ENCODE measurements at regions not wholly inside any gene's neighbourhood (a gene's known extent, or its start where the extent isn't known, plus 50 kb on each side); places are given as distances from the start of the nearest gene placed in this dataset.

DNA sequence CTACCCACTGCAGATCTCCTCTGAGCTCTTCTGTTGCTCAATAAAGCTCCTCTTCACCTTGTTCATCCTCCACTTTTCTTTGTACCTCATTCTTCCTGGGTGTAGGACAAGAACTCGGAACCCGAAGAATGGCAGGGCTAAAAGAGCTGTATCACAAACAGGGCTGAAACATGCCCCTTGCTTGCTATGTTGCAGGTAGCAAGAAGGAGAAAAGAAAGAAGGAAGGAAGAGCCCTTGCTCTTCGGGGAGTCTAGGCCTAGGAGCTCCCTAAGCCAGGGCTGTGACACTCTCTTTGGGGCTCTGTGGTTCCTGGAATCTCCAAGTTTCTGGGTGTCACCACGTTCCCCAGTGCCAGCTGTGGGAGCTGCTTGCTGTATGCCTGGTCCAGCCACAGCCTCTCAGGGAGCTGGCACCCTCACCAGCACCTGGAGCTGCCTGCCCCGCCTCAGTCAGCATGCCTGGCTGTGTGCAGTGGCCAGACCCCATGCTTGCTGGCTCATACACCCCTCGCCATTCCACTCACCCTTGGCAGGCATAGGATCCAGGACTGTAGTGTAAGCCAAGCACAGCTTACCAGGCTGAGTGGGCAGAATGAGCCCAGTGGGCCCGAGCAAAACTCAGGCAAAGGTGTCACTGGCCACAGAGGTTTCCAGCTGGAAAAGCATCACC is 274.8 kb upstream of the ADRA1B start:
- TF ChIP-seq TAF1 (IDR thresholded peaks at IDR 0.05; ENCODE audit: borderline replicate concordance, insufficient read depth, low read length) (no peak), SIN3A (IDR thresholded peaks at IDR 0.05; ENCODE audit: borderline replicate concordance, insufficient read depth, low read length) (no peak), FOXP2 (optimal IDR thresholded peaks at IDR 0.05; ENCODE audit: borderline replicate concordance, extremely low read depth, extremely low read length, insufficient read depth) (no peak), POLR2AphosphoS5 (IDR thresholded peaks at IDR 0.05; ENCODE audit: low read depth, low read length) (no peak)
- TF ChIP-seq, protein P1, sequence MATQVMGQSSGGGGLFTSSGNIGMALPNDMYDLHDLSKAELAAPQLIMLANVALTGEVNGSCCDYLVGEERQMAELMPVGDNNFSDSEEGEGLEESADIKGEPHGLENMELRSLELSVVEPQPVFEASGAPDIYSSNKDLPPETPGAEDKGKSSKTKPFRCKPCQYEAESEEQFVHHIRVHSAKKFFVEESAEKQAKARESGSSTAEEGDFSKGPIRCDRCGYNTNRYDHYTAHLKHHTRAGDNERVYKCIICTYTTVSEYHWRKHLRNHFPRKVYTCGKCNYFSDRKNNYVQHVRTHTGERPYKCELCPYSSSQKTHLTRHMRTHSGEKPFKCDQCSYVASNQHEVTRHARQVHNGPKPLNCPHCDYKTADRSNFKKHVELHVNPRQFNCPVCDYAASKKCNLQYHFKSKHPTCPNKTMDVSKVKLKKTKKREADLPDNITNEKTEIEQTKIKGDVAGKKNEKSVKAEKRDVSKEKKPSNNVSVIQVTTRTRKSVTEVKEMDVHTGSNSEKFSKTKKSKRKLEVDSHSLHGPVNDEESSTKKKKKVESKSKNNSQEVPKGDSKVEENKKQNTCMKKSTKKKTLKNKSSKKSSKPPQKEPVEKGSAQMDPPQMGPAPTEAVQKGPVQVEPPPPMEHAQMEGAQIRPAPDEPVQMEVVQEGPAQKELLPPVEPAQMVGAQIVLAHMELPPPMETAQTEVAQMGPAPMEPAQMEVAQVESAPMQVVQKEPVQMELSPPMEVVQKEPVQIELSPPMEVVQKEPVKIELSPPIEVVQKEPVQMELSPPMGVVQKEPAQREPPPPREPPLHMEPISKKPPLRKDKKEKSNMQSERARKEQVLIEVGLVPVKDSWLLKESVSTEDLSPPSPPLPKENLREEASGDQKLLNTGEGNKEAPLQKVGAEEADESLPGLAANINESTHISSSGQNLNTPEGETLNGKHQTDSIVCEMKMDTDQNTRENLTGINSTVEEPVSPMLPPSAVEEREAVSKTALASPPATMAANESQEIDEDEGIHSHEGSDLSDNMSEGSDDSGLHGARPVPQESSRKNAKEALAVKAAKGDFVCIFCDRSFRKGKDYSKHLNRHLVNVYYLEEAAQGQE (IDR thresholded peaks at IDR 0.05; ENCODE audit: insufficient read depth in 1 of 2, low read depth in 2 of 2, low read length in 2 of 2) = no peak

DNA sequence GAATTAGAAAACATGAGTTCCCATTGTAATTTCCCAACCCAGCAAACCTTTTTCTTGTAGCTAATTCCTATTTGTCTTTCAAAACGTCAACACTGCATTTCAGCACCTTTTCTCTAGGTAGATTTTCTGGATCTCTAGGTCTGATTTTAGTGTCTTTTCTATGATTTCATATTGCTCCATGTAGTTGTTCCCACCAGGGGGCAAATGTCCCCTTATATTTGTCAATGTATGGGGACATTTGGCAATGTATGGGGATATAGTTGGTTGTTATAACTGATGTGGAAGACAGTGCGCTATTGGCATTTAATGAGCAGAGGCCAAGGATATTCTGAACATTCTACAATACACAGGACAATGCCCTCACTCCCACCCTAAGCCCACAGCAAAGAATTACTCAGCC is 273.9 kb upstream of the ADRA1B start:
- TF ChIP-seq, protein P1 (IDR thresholded peaks at IDR 0.05; ENCODE audit: insufficient read depth in 1 of 2, low read depth in 2 of 2, low read length in 2 of 2) = no peak
- TF ChIP-seq SIN3A (IDR thresholded peaks at IDR 0.05; ENCODE audit: borderline replicate concordance, insufficient read depth, low read length) (no peak), FOXP2 (optimal IDR thresholded peaks at IDR 0.05; ENCODE audit: borderline replicate concordance, extremely low read depth, extremely low read length, insufficient read depth) (no peak), TAF1 (IDR thresholded peaks at IDR 0.05; ENCODE audit: borderline replicate concordance, insufficient read depth, low read length) (no peak), POLR2AphosphoS5 (IDR thresholded peaks at IDR 0.05; ENCODE audit: low read depth, low read length) (no peak)

DNA sequence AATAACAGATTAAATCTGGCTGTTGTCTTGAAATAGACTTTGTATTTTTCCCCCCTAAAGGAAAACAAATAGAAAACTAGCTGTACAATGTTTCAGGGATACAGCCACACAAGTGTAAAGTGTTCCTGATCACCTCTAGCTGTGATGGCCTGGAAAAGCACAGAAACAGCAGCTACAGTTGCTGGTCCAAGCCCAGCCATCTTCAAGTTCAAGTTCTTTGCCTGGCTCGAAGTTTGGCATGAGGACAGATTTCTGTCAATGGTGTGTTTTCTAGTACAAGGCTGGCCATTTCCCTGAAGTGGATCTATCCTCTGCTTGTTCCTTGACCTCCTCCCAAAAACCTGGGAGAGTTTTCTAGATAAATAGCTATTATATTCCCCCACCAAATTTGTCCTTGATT is 272.2 kb upstream of the ADRA1B start:
- TF ChIP-seq POLR2AphosphoS5 (IDR thresholded peaks at IDR 0.05; ENCODE audit: low read depth, low read length) (no peak), TAF1 (IDR thresholded peaks at IDR 0.05; ENCODE audit: borderline replicate concordance, insufficient read depth, low read length) (no peak), SIN3A (IDR thresholded peaks at IDR 0.05; ENCODE audit: borderline replicate concordance, insufficient read depth, low read length) (no peak)

DNA sequence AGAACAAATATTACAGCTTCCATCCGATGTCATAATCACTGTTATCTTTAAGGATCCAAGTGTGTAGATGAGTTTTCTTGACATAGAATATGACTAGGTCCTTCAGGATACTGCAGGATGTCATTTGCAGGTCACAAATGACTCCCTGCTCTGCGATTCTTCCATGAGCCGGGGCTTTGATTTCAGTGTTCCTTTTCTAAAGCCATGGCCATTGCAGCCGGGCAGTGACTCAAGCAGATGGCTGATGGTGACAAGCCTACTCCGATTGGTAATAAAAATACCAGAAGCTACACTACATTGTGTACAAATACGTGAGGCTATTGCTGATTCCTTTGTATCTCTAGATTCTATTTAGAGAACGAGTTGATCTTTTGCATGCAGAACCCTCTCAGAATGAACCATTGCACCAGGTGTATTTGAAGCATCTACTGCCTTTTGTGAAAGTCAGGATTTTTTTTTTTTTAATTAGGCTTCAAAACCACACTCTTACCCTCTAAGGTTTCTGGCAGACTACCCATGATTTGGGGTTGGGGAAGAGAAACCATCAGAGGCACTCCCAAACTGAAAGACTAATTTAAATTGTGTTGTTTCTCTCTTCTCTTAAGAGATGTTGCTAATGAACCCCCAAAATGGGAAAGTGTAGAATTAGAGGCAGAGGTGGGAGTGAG is 271.0 kb upstream of the ADRA1B start:
- TF ChIP-seq, protein P1 (IDR thresholded peaks at IDR 0.05; ENCODE audit: insufficient read depth in 1 of 2, low read depth in 2 of 2, low read length in 2 of 2) = no peak
- no peak for TF ChIP-seq SIN3A (IDR thresholded peaks at IDR 0.05; ENCODE audit: borderline replicate concordance, insufficient read depth, low read length)
- no peak for TF ChIP-seq POLR2AphosphoS5 (IDR thresholded peaks at IDR 0.05; ENCODE audit: low read depth, low read length)
- TF ChIP-seq TAF1 (IDR thresholded peaks at IDR 0.05; ENCODE audit: borderline replicate concordance, insufficient read depth, low read length) = no peak
- TF ChIP-seq FOXP2 (optimal IDR thresholded peaks at IDR 0.05; ENCODE audit: borderline replicate concordance, extremely low read depth, extremely low read length, insufficient read depth) = no peak

DNA sequence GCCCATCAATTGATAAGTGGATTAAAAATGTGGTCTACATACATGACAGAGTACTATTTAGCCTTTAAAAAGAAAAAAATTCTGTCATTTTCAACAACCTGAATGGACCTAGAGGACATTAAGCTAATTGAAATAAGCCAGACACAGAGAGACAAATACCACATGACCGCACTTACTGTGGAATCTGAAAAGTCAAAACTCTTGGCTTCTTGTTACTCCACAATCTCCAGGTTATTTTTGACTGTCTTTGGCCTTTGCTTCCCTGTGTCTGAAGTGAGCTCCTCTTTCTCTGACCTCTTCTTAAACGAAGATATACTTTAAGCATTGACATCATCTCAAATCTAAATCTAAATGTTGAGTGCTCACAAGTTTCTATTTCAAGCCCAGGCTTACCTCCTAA is 265.5 kb upstream of the ADRA1B start:
- TF ChIP-seq FOXP2 (optimal IDR thresholded peaks at IDR 0.05; ENCODE audit: borderline replicate concordance, extremely low read depth, extremely low read length, insufficient read depth) = no peak
- no peak for TF ChIP-seq POLR2AphosphoS5 (IDR thresholded peaks at IDR 0.05; ENCODE audit: low read depth, low read length)
- TF ChIP-seq TAF1 (IDR thresholded peaks at IDR 0.05; ENCODE audit: borderline replicate concordance, insufficient read depth, low read length) = no peak
- TF ChIP-seq SIN3A (IDR thresholded peaks at IDR 0.05; ENCODE audit: borderline replicate concordance, insufficient read depth, low read length) = no peak
- TF ChIP-seq, protein P1 (IDR thresholded peaks at IDR 0.05; ENCODE audit: insufficient read depth in 1 of 2, low read depth in 2 of 2, low read length in 2 of 2) = no peak
